GM23338 (cell line): ENCODE measurements at regions not wholly inside any gene's neighbourhood (a gene's known extent, or its start where the extent isn't known, plus 50 kb on each side); places are given as distances from the start of the nearest gene placed in this dataset.

Experiments
- CREB1 ChIP-seq: fragments of 250-450 bp; sonication (Bioruptor Pico); IDR thresholded peaks from 2 replicates; pipeline ENCODE4 v1.5.0; 2020; ENCODE audit warnings: low read depth, mild to moderate bottlenecking, moderate library complexity
- EZH2 ChIP-seq: fragments of 200-600 bp; sonication (generic); IDR thresholded peaks from one replicate; pipeline ENCODE4 v1.8.0; 2017; ENCODE audit warnings: antibody characterized with exemption, mild to moderate bottlenecking, low read depth; ENCODE audit not compliant: unreplicated experiment
- EZH2phosphoT487 ChIP-seq: fragments of 200-600 bp; sonication (generic); IDR thresholded peaks from one replicate; pipeline ENCODE4 v1.8.1; 2018; ENCODE audit warnings: antibody characterized with exemption; ENCODE audit not compliant: unreplicated experiment
- JUNB ChIP-seq: IDR thresholded peaks from one replicate; pipeline ENCODE4 v1.6.1; 2016; ENCODE audit warnings: antibody characterized with exemption; ENCODE audit not compliant: unreplicated experiment
- NANOG ChIP-seq: IDR thresholded peaks from 2 replicates; pipeline ENCODE4 v1.6.1; 2016; ENCODE audit warnings: antibody characterized with exemption, borderline replicate concordance
- POLR2AphosphoS5 ChIP-seq: IDR thresholded peaks from 2 replicates; pipeline ENCODE4 v1.6.1; 2016; ENCODE audit warnings: antibody characterized with exemption, low read depth
- STAT1 ChIP-seq: IDR thresholded peaks from one replicate; pipeline ENCODE4 v1.6.1; 2016; ENCODE audit warnings: antibody characterized with exemption; ENCODE audit not compliant: unreplicated experiment
- ZNF114 ChIP-seq: fragments of 250-450 bp; sonication (Bioruptor Pico); IDR thresholded peaks from 2 replicates; pipeline ENCODE4 v1.5.0; 2020; ENCODE audit warnings: mild to moderate bottlenecking, moderate library complexity
- TF ChIP-seq, protein P1 (sequence below), 2 experiments: fragments of 200-600 bp in 1 of 2; sonication (generic) in 1 of 2; conservative IDR thresholded peaks; 2 replicates each; pipeline versions ENCODE4 v1.5.1 to v1.6.1; 2016 to 2017; ENCODE audit warnings: antibody characterized with exemption in 2 of 2, low read depth in 2 of 2, mild to moderate bottlenecking in 2 of 2, moderate library complexity in 1 of 2
- TF ChIP-seq, protein P2 (sequence below): IDR thresholded peaks from 2 replicates; pipeline ENCODE4 v1.6.1; 2016; ENCODE audit warnings: antibody characterized with exemption
- TF ChIP-seq, protein P3 (sequence below): IDR thresholded peaks from one replicate; pipeline ENCODE4 v1.6.1; 2018; ENCODE audit warnings: antibody characterized with exemption; ENCODE audit not compliant: unreplicated experiment

DNA sequence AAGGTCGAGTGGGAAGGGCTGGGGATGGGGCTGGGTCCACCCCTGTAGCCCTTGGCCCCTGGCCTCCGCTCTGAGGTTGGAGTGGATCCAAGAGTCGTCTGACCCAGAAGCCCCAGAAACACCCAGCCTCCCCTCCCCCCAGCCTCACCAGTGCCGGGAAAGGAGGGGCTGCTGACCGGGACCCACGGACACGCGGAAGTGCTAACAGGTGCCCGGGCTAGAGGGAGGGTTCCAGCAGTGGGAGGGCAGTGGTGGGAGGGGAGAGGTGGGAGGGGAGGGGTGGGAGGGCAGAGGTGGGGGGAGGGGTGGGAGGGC lies 131.8 kb upstream of the NKX1-1 start:
- TF ChIP-seq EZH2 (no peak), EZH2phosphoT487 (no peak), POLR2AphosphoS5 (no peak), STAT1 (no peak), JUNB (no peak), ZNF114 (no peak), NANOG (no peak), CREB1 (CRISPR knock-in tag) (no peak)
- TF ChIP-seq, protein P1, sequence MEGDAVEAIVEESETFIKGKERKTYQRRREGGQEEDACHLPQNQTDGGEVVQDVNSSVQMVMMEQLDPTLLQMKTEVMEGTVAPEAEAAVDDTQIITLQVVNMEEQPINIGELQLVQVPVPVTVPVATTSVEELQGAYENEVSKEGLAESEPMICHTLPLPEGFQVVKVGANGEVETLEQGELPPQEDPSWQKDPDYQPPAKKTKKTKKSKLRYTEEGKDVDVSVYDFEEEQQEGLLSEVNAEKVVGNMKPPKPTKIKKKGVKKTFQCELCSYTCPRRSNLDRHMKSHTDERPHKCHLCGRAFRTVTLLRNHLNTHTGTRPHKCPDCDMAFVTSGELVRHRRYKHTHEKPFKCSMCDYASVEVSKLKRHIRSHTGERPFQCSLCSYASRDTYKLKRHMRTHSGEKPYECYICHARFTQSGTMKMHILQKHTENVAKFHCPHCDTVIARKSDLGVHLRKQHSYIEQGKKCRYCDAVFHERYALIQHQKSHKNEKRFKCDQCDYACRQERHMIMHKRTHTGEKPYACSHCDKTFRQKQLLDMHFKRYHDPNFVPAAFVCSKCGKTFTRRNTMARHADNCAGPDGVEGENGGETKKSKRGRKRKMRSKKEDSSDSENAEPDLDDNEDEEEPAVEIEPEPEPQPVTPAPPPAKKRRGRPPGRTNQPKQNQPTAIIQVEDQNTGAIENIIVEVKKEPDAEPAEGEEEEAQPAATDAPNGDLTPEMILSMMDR (conservative IDR thresholded peaks at IDR 0.05; ENCODE audit: low read depth in 2 of 2) = no peak
- TF ChIP-seq, protein P2, sequence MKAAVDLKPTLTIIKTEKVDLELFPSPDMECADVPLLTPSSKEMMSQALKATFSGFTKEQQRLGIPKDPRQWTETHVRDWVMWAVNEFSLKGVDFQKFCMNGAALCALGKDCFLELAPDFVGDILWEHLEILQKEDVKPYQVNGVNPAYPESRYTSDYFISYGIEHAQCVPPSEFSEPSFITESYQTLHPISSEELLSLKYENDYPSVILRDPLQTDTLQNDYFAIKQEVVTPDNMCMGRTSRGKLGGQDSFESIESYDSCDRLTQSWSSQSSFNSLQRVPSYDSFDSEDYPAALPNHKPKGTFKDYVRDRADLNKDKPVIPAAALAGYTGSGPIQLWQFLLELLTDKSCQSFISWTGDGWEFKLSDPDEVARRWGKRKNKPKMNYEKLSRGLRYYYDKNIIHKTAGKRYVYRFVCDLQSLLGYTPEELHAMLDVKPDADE = no peak
- TF ChIP-seq, protein P3, sequence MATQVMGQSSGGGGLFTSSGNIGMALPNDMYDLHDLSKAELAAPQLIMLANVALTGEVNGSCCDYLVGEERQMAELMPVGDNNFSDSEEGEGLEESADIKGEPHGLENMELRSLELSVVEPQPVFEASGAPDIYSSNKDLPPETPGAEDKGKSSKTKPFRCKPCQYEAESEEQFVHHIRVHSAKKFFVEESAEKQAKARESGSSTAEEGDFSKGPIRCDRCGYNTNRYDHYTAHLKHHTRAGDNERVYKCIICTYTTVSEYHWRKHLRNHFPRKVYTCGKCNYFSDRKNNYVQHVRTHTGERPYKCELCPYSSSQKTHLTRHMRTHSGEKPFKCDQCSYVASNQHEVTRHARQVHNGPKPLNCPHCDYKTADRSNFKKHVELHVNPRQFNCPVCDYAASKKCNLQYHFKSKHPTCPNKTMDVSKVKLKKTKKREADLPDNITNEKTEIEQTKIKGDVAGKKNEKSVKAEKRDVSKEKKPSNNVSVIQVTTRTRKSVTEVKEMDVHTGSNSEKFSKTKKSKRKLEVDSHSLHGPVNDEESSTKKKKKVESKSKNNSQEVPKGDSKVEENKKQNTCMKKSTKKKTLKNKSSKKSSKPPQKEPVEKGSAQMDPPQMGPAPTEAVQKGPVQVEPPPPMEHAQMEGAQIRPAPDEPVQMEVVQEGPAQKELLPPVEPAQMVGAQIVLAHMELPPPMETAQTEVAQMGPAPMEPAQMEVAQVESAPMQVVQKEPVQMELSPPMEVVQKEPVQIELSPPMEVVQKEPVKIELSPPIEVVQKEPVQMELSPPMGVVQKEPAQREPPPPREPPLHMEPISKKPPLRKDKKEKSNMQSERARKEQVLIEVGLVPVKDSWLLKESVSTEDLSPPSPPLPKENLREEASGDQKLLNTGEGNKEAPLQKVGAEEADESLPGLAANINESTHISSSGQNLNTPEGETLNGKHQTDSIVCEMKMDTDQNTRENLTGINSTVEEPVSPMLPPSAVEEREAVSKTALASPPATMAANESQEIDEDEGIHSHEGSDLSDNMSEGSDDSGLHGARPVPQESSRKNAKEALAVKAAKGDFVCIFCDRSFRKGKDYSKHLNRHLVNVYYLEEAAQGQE = no peak
